ENCODE measurements at regions not wholly inside any gene's neighbourhood (a gene's known extent, or its start where the extent isn't known, plus 50 kb on each side); places are given as distances from the start of the nearest gene placed in this dataset.

GRCh38 chr3:158882445-158882844 is 80.6 kb downstream of the MFSD1 start (continued):
- TF ChIP-seq ARNT (IDR thresholded peaks at IDR 0.05) (no peak), CEBPG (CRISPR knock-in tag; IDR thresholded peaks at IDR 0.05) (no peak), CEBPG (tag; conservative IDR thresholded peaks at IDR 0.05 in 1 of 2, IDR thresholded peaks at IDR 0.05 in 1 of 2) (no peak)

- H3K9me3 ChIP-seq (replicated peaks; ENCODE audit: control insufficient read depth, insufficient read depth, low read depth, low read length) = no peaks in the 10 kb centered on the region
- WGBS (ENCODE audit: insufficient coverage, low coverage, missing lambda C conversion rate) = 0% methylated on average over 6 of the region's 6 CpGs
- in situ Hi-C loops (cut with MboI) = no loop called here
- CTCF ChIA-PET (ENCODE audit: low intra/inter-chr PET ratio) = no interaction called here
- no peak for TF ChIP-seq NUFIP1 (IDR thresholded peaks at IDR 0.05; ENCODE audit: partially characterized antibody)
- no peak overlapping the region for H3K4me2 ChIP-seq (ENCODE audit: insufficient read depth, low read length)
- H3K27me3 ChIP-seq (ENCODE audit: control insufficient read depth in 2 of 2, insufficient read depth in 2 of 2, low read length in 2 of 2) = no peaks in the 10 kb centered on the region
- H3K79me2 ChIP-seq (ENCODE audit: control insufficient read depth, insufficient read depth, low read length) = no peaks in the 10 kb centered on the region
- H3K9me1 ChIP-seq (ENCODE audit: control insufficient read depth, insufficient read depth, low read length) = no peaks in the 10 kb centered on the region
- BruUV-seq (replicated peaks) = no TSS peak
- ATAC-seq (no peak), DNase-seq (ENCODE audit: extremely low read depth in 1 of 4, low spot score in 3 of 4) (no peak), FAIRE-seq (no peak)
- H3K4me1 ChIP-seq (replicated peaks in 1 of 2; ENCODE audit: control insufficient read depth in 2 of 2, insufficient read depth in 2 of 2, low read length in 2 of 2) = no peaks in the 10 kb centered on the region
- no peaks in the 10 kb centered on the region for H4K20me1 ChIP-seq (replicated peaks; ENCODE audit: control insufficient read depth, insufficient read depth, low read length)
- H2AFZ ChIP-seq (ENCODE audit: low read depth, low read length) = no peak overlapping the region
- no peak overlapping the region for H3K4me3 ChIP-seq
- POLR2A ChIA-PET = no interaction called here
- no peak overlapping the region for H3K9ac ChIP-seq (ENCODE audit: insufficient read depth in 1 of 2, low read depth in 2 of 2, low read length in 2 of 2)
- H3K36me3 ChIP-seq (ENCODE audit: control insufficient read depth, insufficient read depth, low read length) = no peaks in the 10 kb centered on the region
- intact Hi-C loops (cut with micrococcal nuclease) = no loop called here
- no peak overlapping the region for H3K27ac ChIP-seq (ENCODE audit: extremely low read depth, low read depth, low read length)
Observed at GRCh38 chr3:158896729-158897128, 94.9 kb downstream of the MFSD1 start.

- ChIA-PET POLR2A (no interaction called here), CTCF (ENCODE audit: low intra/inter-chr PET ratio) (no interaction called here)
- intact Hi-C loops (cut with micrococcal nuclease) (no loop called here), in situ Hi-C loops (cut with MboI) (no loop called here)
- 0% methylated on average over 1 of the region's 1 CpG for WGBS (ENCODE audit: insufficient coverage, low coverage, missing lambda C conversion rate)
- DNase-seq (ENCODE audit: extremely low read depth in 1 of 4, low spot score in 3 of 4) = no peak
- BruUV-seq (replicated peaks) = no TSS peak
- Histone ChIP-seq H3K27ac (ENCODE audit: extremely low read depth, low read depth, low read length) (no peak overlapping the region), H3K9ac (ENCODE audit: insufficient read depth in 1 of 2, low read depth in 2 of 2, low read length in 2 of 2) (no peak overlapping the region), H3K9me1 (ENCODE audit: control insufficient read depth, insufficient read depth, low read length) (no peaks in the 10 kb centered on the region), H3K79me2 (ENCODE audit: control insufficient read depth, insufficient read depth, low read length) (no peaks in the 10 kb centered on the region), H3K4me1 (replicated peaks in 1 of 2; ENCODE audit: control insufficient read depth in 2 of 2, insufficient read depth in 2 of 2, low read length in 2 of 2) (no peaks in the 10 kb centered on the region), H3K9me3 (replicated peaks; ENCODE audit: control insufficient read depth, insufficient read depth, low read depth, low read length) (no peaks in the 10 kb centered on the region), H3K4me2 (ENCODE audit: insufficient read depth, low read length) (no peak overlapping the region), H3K27me3 (ENCODE audit: control insufficient read depth in 2 of 2, insufficient read depth in 2 of 2, low read length in 2 of 2) (no peaks in the 10 kb centered on the region), H2AFZ (ENCODE audit: low read depth, low read length) (no peak overlapping the region), H4K20me1 (replicated peaks; ENCODE audit: control insufficient read depth, insufficient read depth, low read length) (no peaks in the 10 kb centered on the region), H3K36me3 (ENCODE audit: control insufficient read depth, insufficient read depth, low read length) (no peaks in the 10 kb centered on the region), H3K4me3 (no peak overlapping the region)
- no peak for ATAC-seq
- no peak for FAIRE-seq
- TF ChIP-seq ZNF217 (CRISPR knock-in tag; IDR thresholded peaks at IDR 0.05) (no peak), RERE (CRISPR knock-in tag; IDR thresholded peaks at IDR 0.05; ENCODE audit: borderline replicate concordance) (no peak), HSF4 (CRISPR knock-in tag; IDR thresholded peaks at IDR 0.05; ENCODE audit: borderline replicate concordance) (no peak), ZBTB12 (CRISPR knock-in tag; IDR thresholded peaks at IDR 0.05) (no peak), MED1 (CRISPR knock-in tag; IDR thresholded peaks at IDR 0.05; ENCODE audit: borderline replicate concordance) (no peak)
Observed at GRCh38 chr3:158906749-158907148, 104.9 kb downstream of the MFSD1 start.
